Calu3 (cell line): ENCODE measurements at regions not wholly inside any gene's neighbourhood (a gene's known extent, or its start where the extent isn't known, plus 50 kb on each side); places are given as distances from the start of the nearest gene placed in this dataset.

Experiments
- BruUV-seq: library from RNA; stranded (reverse); fragments of 400-500 nt; replicated peaks from 2 replicates; lab custom pipeline; 2021; lab: Mats Ljungman, UMichigan
- CTCF ChIA-PET: fragments of 300-600 bp; sonication (Branson Sonifier 250); formaldehyde crosslinking; loops from one replicate; lab custom pipeline; 2022; ENCODE audit warnings: antibody characterized with exemption; lab: Charles Lee
- DNase-seq: peaks from one replicate; pipeline ENCODE4 v3.0.0; 2022
- H3K27ac Mint-ChIP-seq: one replicate; pipeline ENCODE4 v1.8.0; 2022; ENCODE audit warnings: mixed read lengths; ENCODE audit not compliant: unreplicated experiment
- H3K27me3 Mint-ChIP-seq: one replicate; pipeline ENCODE4 v1.8.0; 2022; ENCODE audit warnings: mixed read lengths; ENCODE audit not compliant: unreplicated experiment
- H3K36me3 Mint-ChIP-seq: one replicate; pipeline ENCODE4 v1.8.0; 2022; ENCODE audit warnings: mild to moderate bottlenecking, moderate library complexity, mixed read lengths; ENCODE audit not compliant: insufficient read depth, unreplicated experiment
- H3K4me1 Mint-ChIP-seq: one replicate; pipeline ENCODE4 v1.8.0; 2022; ENCODE audit warnings: mild to moderate bottlenecking, low read depth, mixed read lengths; ENCODE audit not compliant: unreplicated experiment
- H3K4me3 Mint-ChIP-seq: one replicate; pipeline ENCODE4 v1.8.0; 2022; ENCODE audit warnings: mild to moderate bottlenecking, low read depth, moderate library complexity, mixed read lengths; ENCODE audit not compliant: unreplicated experiment
- H3K9me3 Mint-ChIP-seq: one replicate; pipeline ENCODE4 v1.8.0; 2022; ENCODE audit warnings: low read depth, mixed read lengths; ENCODE audit not compliant: unreplicated experiment
- intact Hi-C: fragments of 100-400 bp; cut with micrococcal nuclease; formaldehyde crosslinking; loops from one replicate; pipeline ENCODE4 v1.10.0; 2022; ENCODE audit not compliant: unreplicated experiment
- TF ChIP-seq, protein P1 (sequence below): fragments of 200-600 bp; IDR thresholded peaks from one replicate; pipeline ENCODE4 v1.8.0; 2022; ENCODE audit warnings: antibody characterized with exemption; ENCODE audit not compliant: unreplicated experiment

- H3K27me3 Mint-ChIP-seq: peaks cover 16% of the 10 kb centered on the region
- H3K27ac Mint-ChIP-seq: no peak overlapping the region
- H3K9me3 Mint-ChIP-seq: no peaks in the 10 kb centered on the region
- CTCF ChIA-PET: interaction anchor here (0.8 to 1.3 kb wide), 2 partner anchors 22 to 267 kb away, joined by 3 to 18 read pairs; partner anchors contain the start of gene FOXD2
- H3K4me1 Mint-ChIP-seq: no peaks in the 10 kb centered on the region
- peaks cover 5% of the 10 kb centered on the region for H3K36me3 Mint-ChIP-seq
- BruUV-seq: no TSS peak
- intact Hi-C loops: no loop called here
- H3K4me3 Mint-ChIP-seq: no peak overlapping the region
- TF ChIP-seq, protein P1, sequence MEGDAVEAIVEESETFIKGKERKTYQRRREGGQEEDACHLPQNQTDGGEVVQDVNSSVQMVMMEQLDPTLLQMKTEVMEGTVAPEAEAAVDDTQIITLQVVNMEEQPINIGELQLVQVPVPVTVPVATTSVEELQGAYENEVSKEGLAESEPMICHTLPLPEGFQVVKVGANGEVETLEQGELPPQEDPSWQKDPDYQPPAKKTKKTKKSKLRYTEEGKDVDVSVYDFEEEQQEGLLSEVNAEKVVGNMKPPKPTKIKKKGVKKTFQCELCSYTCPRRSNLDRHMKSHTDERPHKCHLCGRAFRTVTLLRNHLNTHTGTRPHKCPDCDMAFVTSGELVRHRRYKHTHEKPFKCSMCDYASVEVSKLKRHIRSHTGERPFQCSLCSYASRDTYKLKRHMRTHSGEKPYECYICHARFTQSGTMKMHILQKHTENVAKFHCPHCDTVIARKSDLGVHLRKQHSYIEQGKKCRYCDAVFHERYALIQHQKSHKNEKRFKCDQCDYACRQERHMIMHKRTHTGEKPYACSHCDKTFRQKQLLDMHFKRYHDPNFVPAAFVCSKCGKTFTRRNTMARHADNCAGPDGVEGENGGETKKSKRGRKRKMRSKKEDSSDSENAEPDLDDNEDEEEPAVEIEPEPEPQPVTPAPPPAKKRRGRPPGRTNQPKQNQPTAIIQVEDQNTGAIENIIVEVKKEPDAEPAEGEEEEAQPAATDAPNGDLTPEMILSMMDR: no peak
- no peak for DNase-seq
Measured at GRCh38 chr1:47703981-47704596, 266.2 kb downstream of the FOXD2 start.

DNA sequence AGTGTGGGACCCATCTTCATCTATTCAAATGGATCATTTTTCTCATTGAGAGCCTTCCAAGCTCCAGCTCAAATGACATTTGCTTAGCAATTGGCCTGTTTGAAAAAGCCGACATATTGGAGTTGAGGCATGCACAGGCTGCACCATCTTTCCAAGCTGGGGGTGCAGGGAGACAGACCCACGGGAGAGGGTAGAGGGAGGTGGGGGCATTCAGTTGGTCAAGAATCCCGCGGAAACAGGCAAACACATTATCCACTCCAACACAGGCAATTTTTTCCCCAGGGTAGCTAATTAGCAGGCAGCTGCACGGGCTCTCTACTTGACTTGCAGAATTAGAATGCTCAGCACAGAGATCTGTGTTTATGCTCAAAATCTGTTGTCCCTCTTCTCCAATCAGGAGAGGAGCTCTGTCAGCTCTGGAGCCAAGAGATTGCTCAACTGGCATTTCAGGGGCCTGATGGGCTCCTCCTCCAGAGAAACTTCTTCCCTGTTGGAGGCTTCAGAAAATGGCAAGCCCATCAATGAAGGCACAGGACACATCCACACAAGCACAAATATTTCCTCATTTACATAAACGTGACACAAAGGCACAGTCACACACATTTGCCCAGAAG lies 267.8 kb downstream of the FOXD2 start:
- Mint-ChIP-seq H3K36me3 (peaks cover 17% of the 10 kb centered on the region), H3K27ac (no peak overlapping the region), H3K27me3 (peaks cover 19% of the 10 kb centered on the region), H3K4me3 (no peak overlapping the region), H3K4me1 (no peaks in the 10 kb centered on the region), H3K9me3 (no peaks in the 10 kb centered on the region)
- CTCF ChIA-PET: interaction anchor here (1.1 kb wide), 1 partner anchor 268 kb away, joined by 3 read pairs; the partner anchor contains the start of gene FOXD2
- intact Hi-C loops: no loop called here
- DNase-seq: no peak
- TF ChIP-seq, protein P1: no peak
- no TSS peak for BruUV-seq

- no peaks in the 10 kb centered on the region for H3K9me3 Mint-ChIP-seq
- no peaks in the 10 kb centered on the region for H3K4me1 Mint-ChIP-seq
- H3K36me3 Mint-ChIP-seq: peaks cover 17% of the 10 kb centered on the region
- no peak overlapping the region for H3K27ac Mint-ChIP-seq
- CTCF ChIA-PET: no interaction called here
- no peak overlapping the region for H3K4me3 Mint-ChIP-seq
- no TSS peak for BruUV-seq
- intact Hi-C loops: no loop called here
- TF ChIP-seq, protein P1: no peak
- DNase-seq: no peak
- H3K27me3 Mint-ChIP-seq: peaks cover 31% of the 10 kb centered on the region
Measured at GRCh38 chr1:47707503-47707902, 269.7 kb downstream of the FOXD2 start.

DNA sequence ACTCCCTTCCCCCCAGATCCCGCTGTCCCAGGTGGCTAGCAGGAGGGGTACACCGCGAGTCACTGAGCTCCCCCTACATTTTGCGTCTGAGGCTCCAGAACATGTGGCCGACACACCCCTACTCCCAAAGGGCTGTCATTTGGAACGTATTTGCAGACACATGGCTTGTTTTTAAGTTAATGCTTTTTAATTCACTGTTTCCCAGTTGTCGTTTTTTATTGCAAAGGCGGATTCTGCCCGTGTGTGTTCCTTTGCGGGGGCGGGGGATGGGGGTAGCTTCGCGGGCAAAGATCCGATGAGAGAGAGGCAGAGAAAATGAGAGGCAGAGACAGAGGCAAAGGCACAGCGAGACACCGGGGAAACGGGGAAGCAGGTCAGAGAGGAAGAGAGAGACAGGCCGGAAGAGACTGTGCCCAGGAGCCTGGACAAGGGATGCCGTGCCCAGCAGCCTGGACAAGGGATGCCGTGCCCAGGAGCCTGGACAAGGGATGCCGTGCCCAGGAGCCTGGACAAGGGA lies 270.2 kb downstream of the FOXD2 start:
- H3K27me3 Mint-ChIP-seq: peaks cover 37% of the 10 kb centered on the region
- H3K27ac Mint-ChIP-seq: no peak overlapping the region
- TF ChIP-seq, protein P1: no peak
- H3K4me1 Mint-ChIP-seq: no peaks in the 10 kb centered on the region
- intact Hi-C loops: no loop called here
- BruUV-seq: no TSS peak
- CTCF ChIA-PET: interaction anchor here (3.2 kb wide), 1 partner anchor 177 kb away, joined by 16 read pairs; no protein-coding TSS in a partner anchor
- H3K36me3 Mint-ChIP-seq: peaks cover 17% of the 10 kb centered on the region
- H3K4me3 Mint-ChIP-seq: peak overlapping the region; percentile 83
- DNase-seq: no peak
- H3K9me3 Mint-ChIP-seq: no peaks in the 10 kb centered on the region
